Neuron (in vitro differentiated cells): ENCODE measurements at regions not wholly inside any gene's neighbourhood (a gene's known extent, or its start where the extent isn't known, plus 50 kb on each side); places are given as distances from the start of the nearest gene placed in this dataset.

Experiments
- H2AFZ ChIP-seq: one replicate; pipeline ENCODE4 v1.6.1; 2013; ENCODE audit warnings: low read depth, mild to moderate bottlenecking, inconsistent platforms, low read length, moderate library complexity
- H3K27me3 ChIP-seq: one replicate; pipeline ENCODE4 v1.6.1; 2013; ENCODE audit warnings: low read length; ENCODE audit not compliant: insufficient read depth
- H3K36me3 ChIP-seq: one replicate; pipeline ENCODE4 v1.6.1; 2013; ENCODE audit warnings: low read length; ENCODE audit not compliant: insufficient read depth
- H3K4me1 ChIP-seq: one replicate; pipeline ENCODE4 v1.6.1; 2013; ENCODE audit warnings: low read length; ENCODE audit not compliant: insufficient read depth
- H3K4me3 ChIP-seq: 2 replicates; pipeline ENCODE4 v1.5.1; 2013; ENCODE audit warnings: mild to moderate bottlenecking, low read length, moderate library complexity
- H3K9me3 ChIP-seq: one replicate; pipeline ENCODE4 v1.6.1; 2013; ENCODE audit warnings: low read length

DNA sequence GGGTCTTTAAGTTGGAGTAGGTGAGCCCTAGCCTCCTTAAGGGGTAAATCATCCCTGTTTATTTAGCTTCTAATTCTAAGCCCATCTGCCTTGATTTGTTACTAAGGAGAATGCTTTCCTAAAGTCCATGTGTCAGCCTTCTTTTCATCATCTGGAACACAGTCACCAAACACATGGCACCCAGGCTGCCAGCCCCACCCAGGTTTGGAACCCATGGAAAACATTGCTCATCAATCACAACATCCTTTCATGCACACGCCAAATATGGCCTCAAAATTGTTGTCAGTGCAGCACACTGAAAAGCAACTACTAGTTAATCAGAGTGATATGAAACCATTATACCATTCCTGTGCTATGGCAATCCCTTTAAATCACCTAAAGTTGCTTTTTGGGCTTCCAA lies 386.7 kb upstream of the ESRRG start:
- peaks cover 4% of the 10 kb centered on the region for H3K27me3 ChIP-seq
- no peaks in the 10 kb centered on the region for H3K36me3 ChIP-seq
- no peak overlapping the region for H2AFZ ChIP-seq

DNA sequence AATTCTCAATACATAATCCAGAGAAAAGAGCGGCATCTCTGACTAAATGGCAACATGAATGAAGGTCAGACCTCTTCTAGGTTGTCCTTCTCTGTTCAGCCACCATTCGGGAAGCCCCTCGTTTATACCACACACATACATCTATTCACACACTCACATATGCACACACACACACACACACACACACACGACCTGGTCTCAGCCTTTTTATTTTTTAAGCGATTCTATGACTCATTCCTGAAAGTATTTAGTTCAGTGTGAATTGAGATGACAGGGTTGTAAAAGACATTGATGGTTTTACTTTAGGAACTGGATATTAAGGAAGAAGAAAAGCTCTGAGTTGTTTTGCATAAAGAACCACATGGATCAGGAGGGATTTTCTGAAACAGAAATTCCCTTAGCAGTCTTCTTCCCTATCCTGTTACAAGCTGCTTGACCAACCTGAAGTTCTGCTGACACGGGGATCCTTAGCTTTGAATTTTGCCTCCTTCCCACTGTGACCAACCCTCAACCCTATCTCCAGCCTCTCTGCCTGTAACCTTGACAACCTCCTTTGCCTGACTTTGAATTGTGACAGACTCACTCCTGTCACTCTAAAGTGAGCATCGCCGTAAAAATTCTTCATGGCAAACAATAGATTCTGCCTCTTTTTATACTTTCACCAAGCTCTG lies 383.1 kb upstream of the ESRRG start:
- H3K9me3 ChIP-seq, result no peaks in the 10 kb centered on the region
- no peaks in the 10 kb centered on the region for H3K36me3 ChIP-seq
- peaks cover 17% of the 10 kb centered on the region for H3K4me1 ChIP-seq
- no peak overlapping the region for H2AFZ ChIP-seq
- H3K27me3 ChIP-seq, result no peaks in the 10 kb centered on the region
- H3K4me3 ChIP-seq, result no peak overlapping the region

More for the DNA sequence above, 386.7 kb upstream of the ESRRG start:
- H3K4me1 ChIP-seq, result peaks cover 17% of the 10 kb centered on the region
- no peaks in the 10 kb centered on the region for H3K9me3 ChIP-seq
- H3K4me3 ChIP-seq, result no peak overlapping the region

DNA sequence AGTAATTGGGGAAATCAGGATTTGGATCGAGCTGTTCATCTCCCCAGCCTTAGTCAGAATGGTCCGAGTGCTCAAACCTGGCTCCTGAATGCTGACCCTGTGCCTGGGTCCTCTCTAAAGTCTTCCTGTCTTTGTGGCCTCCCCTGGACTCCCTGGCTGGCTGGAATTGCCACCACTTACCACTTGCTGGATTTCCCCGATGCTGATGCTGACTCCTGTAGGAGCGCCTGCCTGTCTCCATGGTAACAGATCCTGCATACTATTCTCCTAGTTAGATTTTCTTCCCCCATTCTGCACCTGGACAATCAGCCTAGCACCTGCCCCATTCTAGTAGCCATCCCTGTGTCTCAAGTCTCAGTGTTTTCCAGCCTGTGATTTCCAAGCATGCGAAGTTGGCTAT lies 382.2 kb upstream of the ESRRG start:
- H3K27me3 ChIP-seq, result no peaks in the 10 kb centered on the region
- H3K4me1 ChIP-seq, result peaks cover 17% of the 10 kb centered on the region
- no peaks in the 10 kb centered on the region for H3K36me3 ChIP-seq
- H3K4me3 ChIP-seq, result no peak overlapping the region
- H2AFZ ChIP-seq, result no peak overlapping the region
- H3K9me3 ChIP-seq, result no peaks in the 10 kb centered on the region

DNA sequence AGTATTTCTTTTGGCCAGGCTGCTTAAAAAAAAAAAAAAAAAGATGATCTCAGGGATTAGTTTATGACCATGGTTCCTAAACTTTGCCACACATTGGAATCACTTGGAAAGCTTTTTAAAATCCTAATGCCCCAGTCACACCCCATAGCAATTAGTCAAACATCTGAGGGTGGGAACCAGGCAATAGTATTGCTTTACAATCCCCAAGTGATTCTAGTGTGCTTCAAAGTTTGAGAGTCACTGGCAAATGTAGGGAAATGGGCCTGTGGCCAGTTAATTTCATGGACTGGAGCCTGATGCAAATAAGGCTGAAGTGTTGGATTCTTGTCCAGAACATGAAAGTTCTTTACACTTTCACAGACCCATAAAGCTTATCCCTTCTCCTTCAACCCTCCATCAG lies 374.6 kb upstream of the ESRRG start:
- Histone ChIP-seq H2AFZ (no peak overlapping the region), H3K36me3 (no peaks in the 10 kb centered on the region), H3K27me3 (peaks cover 2% of the 10 kb centered on the region), H3K9me3 (no peaks in the 10 kb centered on the region), H3K4me3 (no peak overlapping the region), H3K4me1 (no peaks in the 10 kb centered on the region)

DNA sequence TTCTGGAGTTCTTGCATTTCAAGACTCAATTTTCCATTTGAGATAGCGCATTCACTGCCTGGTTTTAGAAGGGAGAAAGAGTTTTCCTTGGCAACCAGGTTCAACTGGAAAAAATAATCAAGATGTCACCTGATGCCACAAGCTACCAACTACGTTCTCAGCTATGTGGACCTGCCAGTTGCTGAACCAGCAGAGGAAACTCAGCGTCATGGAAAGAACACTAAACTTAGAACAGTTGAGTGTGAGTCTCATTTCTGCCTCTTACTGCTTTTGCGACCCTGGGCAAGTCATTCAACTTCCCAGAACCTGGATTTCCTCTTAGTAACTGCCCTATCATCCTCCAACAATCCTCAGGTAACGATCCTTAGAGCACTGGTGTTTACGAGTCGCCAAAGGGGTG lies 373.0 kb upstream of the ESRRG start:
- Histone ChIP-seq H3K4me3 (no peak overlapping the region), H3K27me3 (peaks cover 2% of the 10 kb centered on the region), H3K36me3 (no peaks in the 10 kb centered on the region), H3K4me1 (no peaks in the 10 kb centered on the region), H3K9me3 (no peaks in the 10 kb centered on the region), H2AFZ (no peak overlapping the region)

DNA sequence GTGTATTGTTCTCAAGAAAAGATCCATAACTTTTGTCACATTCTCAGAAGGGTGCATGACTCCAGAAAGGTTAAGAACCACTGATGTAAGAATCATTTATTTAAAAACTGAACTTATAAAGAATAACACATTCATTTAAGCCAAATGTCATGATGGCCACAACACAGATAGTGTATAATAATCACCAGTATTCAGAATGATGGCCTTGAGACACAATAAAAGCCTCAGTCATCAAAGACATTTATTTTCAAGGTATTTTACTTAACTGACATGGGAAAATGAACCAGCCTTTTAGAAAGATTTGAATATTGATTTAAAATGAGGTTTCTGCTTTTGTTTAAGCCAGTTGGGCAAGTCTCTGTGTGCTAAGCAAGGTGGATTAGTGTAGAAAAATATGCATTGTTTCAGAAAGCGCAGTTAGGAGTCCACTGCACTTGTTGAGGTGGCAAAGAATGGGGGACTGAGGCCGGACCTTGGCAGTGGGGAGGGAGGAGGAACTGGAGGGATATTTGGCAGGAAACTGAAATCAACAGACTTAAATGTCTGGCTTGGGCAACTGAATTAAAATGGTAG lies 371.9 kb upstream of the ESRRG start:
- Histone ChIP-seq H3K9me3 (no peaks in the 10 kb centered on the region), H3K27me3 (peaks cover 2% of the 10 kb centered on the region), H3K4me1 (peaks cover 2% of the 10 kb centered on the region), H3K4me3 (no peak overlapping the region), H2AFZ (no peak overlapping the region), H3K36me3 (no peaks in the 10 kb centered on the region)

DNA sequence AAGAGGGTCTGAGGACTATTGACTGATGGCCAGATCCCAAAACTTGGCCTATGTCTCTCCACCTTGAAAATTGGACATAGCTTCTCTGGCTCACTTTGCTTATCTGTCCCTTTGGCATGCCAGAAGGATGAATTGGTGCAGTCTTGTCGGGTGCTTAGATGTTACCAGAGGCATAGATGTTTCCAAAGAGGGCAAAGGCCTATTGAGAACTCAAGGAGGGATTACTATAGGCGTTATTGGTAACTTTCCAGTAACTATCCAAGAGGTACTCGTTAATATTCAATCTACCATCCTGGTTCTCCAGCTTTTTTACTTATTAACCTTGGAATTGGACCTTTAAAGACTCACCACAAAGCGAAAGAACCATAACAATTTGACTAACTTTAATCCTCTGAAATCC lies 368.3 kb upstream of the ESRRG start:
- H2AFZ ChIP-seq, result no peak overlapping the region
- H3K4me1 ChIP-seq, result peaks cover 14% of the 10 kb centered on the region
- H3K9me3 ChIP-seq, result no peaks in the 10 kb centered on the region
- H3K36me3 ChIP-seq, result no peaks in the 10 kb centered on the region
- H3K4me3 ChIP-seq, result no peak overlapping the region
- H3K27me3 ChIP-seq, result no peaks in the 10 kb centered on the region

DNA sequence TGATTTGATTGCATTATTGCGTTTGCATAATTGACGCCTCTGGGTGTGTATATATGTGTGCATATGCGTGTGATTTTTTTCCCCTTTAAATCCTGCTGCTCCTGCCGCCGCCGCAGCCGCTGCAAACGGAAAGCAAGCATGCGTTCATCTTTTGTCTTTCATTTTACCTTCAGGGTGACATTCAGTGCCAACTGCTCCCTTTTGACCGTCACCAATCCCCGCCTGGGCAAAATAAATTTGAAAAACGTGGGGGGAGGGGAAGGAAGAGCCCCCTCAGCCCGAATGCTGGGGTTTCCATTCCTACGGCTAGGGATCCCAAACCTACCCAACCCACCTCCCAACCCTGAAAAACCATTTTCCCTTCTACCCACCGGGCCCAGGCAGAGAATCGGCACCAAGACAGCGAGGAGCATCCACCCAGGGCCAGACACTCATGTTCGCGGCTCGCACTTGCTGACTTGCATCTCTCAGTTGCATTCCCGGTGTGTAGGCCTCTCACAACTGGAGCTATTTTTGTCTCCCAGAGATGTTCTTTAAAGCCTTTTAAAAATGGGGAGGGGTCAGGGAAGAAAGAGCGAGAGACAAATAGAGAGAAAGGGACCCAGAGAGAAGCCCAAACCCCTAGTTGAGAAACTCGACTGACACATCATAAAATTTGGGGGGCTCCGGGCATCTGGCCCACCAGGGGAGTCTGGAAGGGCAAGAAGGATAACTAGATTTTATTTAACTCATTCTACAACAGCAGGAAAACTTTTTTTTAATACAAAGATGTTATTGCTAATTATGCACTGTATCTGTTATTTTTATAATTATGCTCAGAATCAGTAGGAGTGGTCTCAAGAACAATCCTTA lies 367.1 kb upstream of the ESRRG start:
- Histone ChIP-seq H2AFZ (peak overlapping the region; percentile 95), H3K4me1 (peaks cover 14% of the 10 kb centered on the region), H3K9me3 (no peaks in the 10 kb centered on the region), H3K27me3 (no peaks in the 10 kb centered on the region), H3K4me3 (peak overlapping the region; percentile 48), H3K36me3 (no peaks in the 10 kb centered on the region)

DNA sequence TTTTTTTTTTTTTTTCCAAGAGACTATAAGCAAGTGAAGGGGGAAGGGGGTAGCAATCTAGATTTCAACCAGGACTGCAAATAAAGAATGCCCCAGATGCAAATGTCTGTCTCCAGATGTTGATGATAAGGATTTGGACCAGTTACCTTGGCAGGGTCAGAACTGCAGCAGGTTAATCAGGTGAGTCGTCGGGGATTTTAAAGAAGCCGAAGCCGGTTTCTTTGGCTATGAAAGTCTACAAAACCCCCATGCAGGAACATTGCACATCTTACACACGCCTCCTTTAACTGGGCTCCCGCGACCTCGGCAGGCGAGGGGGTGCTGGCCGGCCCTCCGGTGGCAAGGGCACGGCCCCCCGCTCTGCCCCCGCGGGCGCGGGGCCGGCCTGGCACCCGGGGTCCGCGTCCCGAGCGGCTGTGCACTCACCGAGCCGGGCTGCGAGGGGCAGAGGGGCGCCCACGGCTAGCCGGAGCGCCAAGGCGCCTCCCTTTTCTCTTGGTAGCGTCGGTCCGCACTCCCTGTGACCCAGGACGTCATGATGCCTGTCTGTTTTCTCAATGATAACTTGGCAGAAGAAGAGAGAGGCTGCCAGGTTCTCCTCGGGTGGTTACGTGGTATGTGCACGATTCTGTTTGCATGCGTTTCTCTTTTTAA lies 366.3 kb upstream of the ESRRG start:
- Histone ChIP-seq H3K4me3 (peak overlapping the region; percentile 48), H3K36me3 (no peaks in the 10 kb centered on the region), H3K9me3 (no peaks in the 10 kb centered on the region), H2AFZ (peak overlapping the region; percentile 95), H3K27me3 (no peaks in the 10 kb centered on the region), H3K4me1 (peaks cover 14% of the 10 kb centered on the region)

DNA sequence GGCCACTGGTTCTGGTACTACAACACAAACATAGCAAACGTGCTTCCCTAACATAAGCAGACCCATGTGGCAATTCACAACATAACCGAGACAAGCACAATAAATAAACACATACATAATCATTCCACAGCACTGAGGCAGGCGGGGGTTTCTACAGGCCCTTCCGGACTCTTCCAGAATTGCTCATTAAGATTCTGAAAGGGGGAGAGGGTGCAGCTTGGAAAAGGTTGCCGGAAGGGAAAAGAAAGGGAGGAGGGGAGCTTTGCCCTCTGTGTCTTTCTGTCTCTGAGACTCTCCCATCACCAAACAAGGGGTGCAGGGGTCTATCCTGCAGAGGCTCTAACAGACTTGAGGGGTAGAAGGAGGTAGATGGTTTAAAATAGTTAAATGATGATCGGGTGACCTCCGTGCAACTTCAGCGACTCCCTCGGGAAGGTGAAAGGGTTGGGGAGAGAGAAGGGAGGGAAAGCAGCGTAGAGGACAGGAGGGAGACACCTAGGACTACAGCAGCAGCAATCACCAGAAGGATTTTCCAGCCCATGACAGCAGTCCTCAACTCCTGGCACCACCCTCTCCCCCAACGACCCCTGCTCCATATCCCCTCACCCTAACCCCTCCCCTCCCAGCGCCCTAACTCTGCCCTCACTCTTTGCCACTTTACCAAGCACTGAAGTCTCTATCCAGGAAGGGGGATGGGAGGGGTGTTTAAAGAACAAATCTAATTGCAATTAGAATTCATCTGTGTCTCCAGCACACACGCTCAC lies 365.5 kb upstream of the ESRRG start:
- Histone ChIP-seq H3K9me3 (no peaks in the 10 kb centered on the region), H2AFZ (peak overlapping the region; percentile 95), H3K36me3 (no peaks in the 10 kb centered on the region), H3K4me1 (peaks cover 14% of the 10 kb centered on the region), H3K4me3 (peak overlapping the region; percentile 48), H3K27me3 (no peaks in the 10 kb centered on the region)

DNA sequence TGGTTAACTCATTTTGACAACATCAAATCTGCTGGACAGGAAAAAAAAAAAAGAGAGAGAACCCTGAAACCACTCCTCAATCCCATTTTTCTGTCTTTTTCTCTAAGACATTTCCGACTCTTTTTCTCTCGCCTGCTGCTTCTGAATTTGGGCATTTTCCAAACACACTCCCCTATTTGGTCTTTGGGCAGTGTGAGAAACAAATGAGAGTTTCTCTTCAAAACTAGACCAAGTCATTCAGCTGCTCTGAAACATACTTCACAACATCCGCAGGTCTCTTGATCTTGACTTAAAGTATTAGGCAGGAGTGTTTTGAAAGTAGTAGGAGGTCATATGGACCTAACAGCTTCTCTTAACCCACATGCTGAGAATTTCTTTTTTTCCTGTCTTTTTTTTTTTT lies 364.8 kb upstream of the ESRRG start:
- H3K27me3 ChIP-seq, result no peaks in the 10 kb centered on the region

DNA sequence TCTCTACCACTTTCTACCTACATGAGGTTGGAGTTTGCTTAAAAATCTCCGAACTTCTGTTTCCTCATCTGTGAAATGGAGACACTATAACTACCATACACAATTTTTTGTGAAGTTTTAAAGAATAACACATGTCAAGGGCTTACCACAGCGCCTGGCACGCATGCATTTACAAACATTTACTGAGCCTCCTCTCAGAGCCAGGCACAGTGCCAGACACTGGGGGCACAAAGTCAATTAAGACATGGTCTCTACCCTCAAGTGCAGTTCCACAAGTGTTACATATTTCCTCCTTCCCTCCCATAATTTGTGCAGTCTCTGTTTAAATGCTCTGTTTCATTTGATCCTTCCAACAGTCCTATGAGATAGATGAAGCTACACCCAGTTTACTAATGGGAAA lies 356.4 kb upstream of the ESRRG start:
- H3K36me3 ChIP-seq, result no peaks in the 10 kb centered on the region
- H3K9me3 ChIP-seq, result no peaks in the 10 kb centered on the region
- H2AFZ ChIP-seq, result no peak overlapping the region
- no peak overlapping the region for H3K4me3 ChIP-seq
- H3K27me3 ChIP-seq, result no peaks in the 10 kb centered on the region
- peaks cover 30% of the 10 kb centered on the region for H3K4me1 ChIP-seq

More for the DNA sequence above, 364.8 kb upstream of the ESRRG start:
- H3K36me3 ChIP-seq, result no peaks in the 10 kb centered on the region
- peaks cover 14% of the 10 kb centered on the region for H3K4me1 ChIP-seq
- peak overlapping the region; percentile 30 for H2AFZ ChIP-seq
- H3K9me3 ChIP-seq, result no peaks in the 10 kb centered on the region
- no peak overlapping the region for H3K4me3 ChIP-seq
